NCI-H82 treated with DMSO at 0.1 percent for 48 hours (cell line): ENCODE measurements at regions not wholly inside any gene's neighbourhood (a gene's known extent, or its start where the extent isn't known, plus 50 kb on each side); places are given as distances from the start of the nearest gene placed in this dataset.

Source experiments
- DNase-seq: peaks from one replicate; lab custom pipeline; 2025; ENCODE audit not compliant: unreplicated experiment; lab: John Stamatoyannopoulos, UW

- DNase-seq, result no peak
Observed at GRCh38 chr3:86333636-86334035, 657.3 kb downstream of the VGLL3 start.

- no peak for DNase-seq
Observed at GRCh38 chr3:86303935-86304334, 687.0 kb downstream of the VGLL3 start.

GRCh38 chr3:86282106-86282787 is 708.7 kb downstream of the VGLL3 start:
- no peak for DNase-seq

GRCh38 chr3:86269364-86270155 is 721.4 kb downstream of the VGLL3 start:
- DNase-seq, result no peak

- no peak for DNase-seq
Observed at GRCh38 chr3:86257955-86258641, 732.9 kb downstream of the VGLL3 start.

GRCh38 chr3:86254480-86254879 is 736.5 kb downstream of the VGLL3 start:
- DNase-seq, result no peak

GRCh38 chr3:86251781-86252180 is 739.2 kb downstream of the VGLL3 start:
- no peak for DNase-seq

GRCh38 chr3:86249833-86250232 is 741.1 kb downstream of the VGLL3 start:
- DNase-seq, result no peak

GRCh38 chr3:86245360-86245759 is 745.6 kb downstream of the VGLL3 start:
- no peak for DNase-seq

- DNase-seq, result no peak
Observed at GRCh38 chr3:86244905-86245304, 746.0 kb downstream of the VGLL3 start.

- no peak for DNase-seq
Observed at GRCh38 chr3:86239946-86240345, 751.0 kb downstream of the VGLL3 start.

GRCh38 chr3:86234506-86235254 is 756.3 kb downstream of the VGLL3 start:
- no peak for DNase-seq

- DNase-seq, result no peak
Observed at GRCh38 chr3:86230762-86231161, 760.2 kb downstream of the VGLL3 start.

- DNase-seq, result no peak
Observed at GRCh38 chr3:86229775-86230094, 761.2 kb downstream of the VGLL3 start.

GRCh38 chr3:86229086-86229774 is 761.7 kb downstream of the VGLL3 start:
- no peak for DNase-seq

- no peak for DNase-seq
Observed at GRCh38 chr3:86228101-86228500, 762.8 kb downstream of the VGLL3 start.

- DNase-seq, result no peak
Observed at GRCh38 chr3:86225461-86225860, 765.5 kb downstream of the VGLL3 start.

GRCh38 chr3:86221601-86222000 is 769.3 kb downstream of the VGLL3 start:
- no peak for DNase-seq

- no peak for DNase-seq
Observed at GRCh38 chr3:86208772-86209171, 782.2 kb downstream of the VGLL3 start.

GRCh38 chr3:86182606-86183005 is 808.3 kb downstream of the VGLL3 start:
- DNase-seq, result no peak

- DNase-seq, result no peak
Observed at GRCh38 chr3:86180696-86181095, 810.3 kb downstream of the VGLL3 start.
